ENCODE measurements at regions not wholly inside any gene's neighbourhood (a gene's known extent, or its start where the extent isn't known, plus 50 kb on each side); places are given as distances from the start of the nearest gene placed in this dataset.

DNA sequence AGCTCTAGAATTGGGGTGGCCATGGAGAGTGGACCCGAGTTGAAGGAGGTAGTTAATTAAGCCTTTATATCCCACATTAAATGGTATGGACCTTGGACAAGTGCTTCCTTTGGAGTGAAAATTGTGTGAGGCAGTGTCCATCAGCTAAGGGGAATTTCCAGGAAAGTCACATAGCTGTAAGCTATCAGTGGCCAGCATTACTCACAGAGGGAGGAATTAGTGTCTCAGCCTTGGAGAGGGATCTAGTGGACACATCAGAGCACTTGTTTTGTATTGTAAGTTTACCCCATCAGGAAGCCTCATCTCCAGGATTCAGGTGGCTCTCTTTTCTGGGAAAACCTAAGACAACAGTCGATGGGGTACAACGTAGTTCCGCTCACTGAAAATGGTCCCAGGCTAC is 416.7 kb downstream of the TFEC start:
- TF ChIP-seq, protein P1, sequence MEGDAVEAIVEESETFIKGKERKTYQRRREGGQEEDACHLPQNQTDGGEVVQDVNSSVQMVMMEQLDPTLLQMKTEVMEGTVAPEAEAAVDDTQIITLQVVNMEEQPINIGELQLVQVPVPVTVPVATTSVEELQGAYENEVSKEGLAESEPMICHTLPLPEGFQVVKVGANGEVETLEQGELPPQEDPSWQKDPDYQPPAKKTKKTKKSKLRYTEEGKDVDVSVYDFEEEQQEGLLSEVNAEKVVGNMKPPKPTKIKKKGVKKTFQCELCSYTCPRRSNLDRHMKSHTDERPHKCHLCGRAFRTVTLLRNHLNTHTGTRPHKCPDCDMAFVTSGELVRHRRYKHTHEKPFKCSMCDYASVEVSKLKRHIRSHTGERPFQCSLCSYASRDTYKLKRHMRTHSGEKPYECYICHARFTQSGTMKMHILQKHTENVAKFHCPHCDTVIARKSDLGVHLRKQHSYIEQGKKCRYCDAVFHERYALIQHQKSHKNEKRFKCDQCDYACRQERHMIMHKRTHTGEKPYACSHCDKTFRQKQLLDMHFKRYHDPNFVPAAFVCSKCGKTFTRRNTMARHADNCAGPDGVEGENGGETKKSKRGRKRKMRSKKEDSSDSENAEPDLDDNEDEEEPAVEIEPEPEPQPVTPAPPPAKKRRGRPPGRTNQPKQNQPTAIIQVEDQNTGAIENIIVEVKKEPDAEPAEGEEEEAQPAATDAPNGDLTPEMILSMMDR (IDR thresholded peaks at IDR 0.05), result no peak
- no peak for TF ChIP-seq POLR2A (IDR thresholded peaks at IDR 0.05)
